ENCODE measurements at regions not wholly inside any gene's neighbourhood (a gene's known extent, or its start where the extent isn't known, plus 50 kb on each side); places are given as distances from the start of the nearest gene placed in this dataset.

- DNase-seq = no peak
- Histone ChIP-seq H3K4me1 (no peaks in the 10 kb centered on the region), H3K9me3 (no peaks in the 10 kb centered on the region), H3K27ac (no peak overlapping the region), H3K27me3 (no peaks in the 10 kb centered on the region), H3K36me3 (no peaks in the 10 kb centered on the region), H3K4me3 (no peak overlapping the region), H3K9ac (ENCODE audit: low read depth in 2 of 2, low read length in 2 of 2) (no peak overlapping the region)
- no peak for TF ChIP-seq CTCF (IDR thresholded peaks at IDR 0.05)
- intact Hi-C loops (cut with DNase I) = no loop called here
Measured at GRCh38 chr13:62333466-62333865, 917.8 kb upstream of the PCDH20 start.

DNA sequence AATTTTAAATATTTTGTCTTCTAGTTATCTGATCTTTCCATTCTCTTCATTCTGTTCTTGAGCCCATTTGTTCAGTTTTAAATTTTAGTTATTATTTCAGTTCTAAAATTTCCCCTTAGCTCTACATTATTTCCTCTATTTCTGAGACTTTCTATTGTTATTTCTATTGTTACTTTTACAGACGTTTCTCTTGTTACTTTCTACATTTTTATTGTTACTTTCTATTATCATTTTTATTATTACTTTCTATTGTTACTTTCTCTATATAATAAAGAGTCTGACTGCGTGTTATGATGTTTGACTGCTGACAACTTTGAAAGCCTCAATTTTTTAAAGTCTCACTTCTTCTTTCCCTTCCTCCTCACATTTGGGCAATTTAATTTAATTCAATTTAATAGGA is 915.7 kb upstream of the PCDH20 start:
- intact Hi-C loops (cut with DNase I) = no loop called here
- Histone ChIP-seq H3K4me3 (no peak overlapping the region), H3K9ac (ENCODE audit: low read depth in 2 of 2, low read length in 2 of 2) (no peak overlapping the region), H3K27ac (no peak overlapping the region), H3K9me3 (no peaks in the 10 kb centered on the region), H3K36me3 (no peaks in the 10 kb centered on the region), H3K4me1 (no peaks in the 10 kb centered on the region), H3K27me3 (no peaks in the 10 kb centered on the region)
- DNase-seq = no peak
- no peak for TF ChIP-seq CTCF (IDR thresholded peaks at IDR 0.05)

DNA sequence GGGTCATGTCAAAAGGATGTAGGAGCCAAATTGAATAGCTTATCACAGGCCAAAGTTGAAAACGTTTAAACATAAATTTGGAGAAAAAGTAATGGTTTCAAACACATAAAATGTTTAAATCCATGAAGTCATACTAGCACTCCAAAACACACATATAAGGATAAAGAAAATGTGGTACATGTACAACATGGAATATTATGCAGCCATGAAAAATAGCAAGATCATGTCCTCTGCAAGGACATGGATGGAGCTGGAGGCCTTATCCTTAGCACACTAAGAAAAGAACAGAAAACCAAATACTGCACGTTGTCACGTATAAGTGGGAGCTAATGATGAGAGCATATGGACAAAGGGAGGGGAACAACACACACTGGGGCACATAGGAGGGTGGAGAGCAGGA is 911.7 kb upstream of the PCDH20 start:
- Histone ChIP-seq H3K9ac (ENCODE audit: low read depth in 2 of 2, low read length in 2 of 2) (no peak overlapping the region), H3K36me3 (no peaks in the 10 kb centered on the region), H3K4me3 (no peak overlapping the region), H3K27me3 (no peaks in the 10 kb centered on the region), H3K4me1 (no peaks in the 10 kb centered on the region), H3K27ac (no peak overlapping the region), H3K9me3 (no peaks in the 10 kb centered on the region)
- no peak for DNase-seq
- intact Hi-C loops (cut with DNase I) = no loop called here
- no peak for TF ChIP-seq CTCF (IDR thresholded peaks at IDR 0.05)

DNA sequence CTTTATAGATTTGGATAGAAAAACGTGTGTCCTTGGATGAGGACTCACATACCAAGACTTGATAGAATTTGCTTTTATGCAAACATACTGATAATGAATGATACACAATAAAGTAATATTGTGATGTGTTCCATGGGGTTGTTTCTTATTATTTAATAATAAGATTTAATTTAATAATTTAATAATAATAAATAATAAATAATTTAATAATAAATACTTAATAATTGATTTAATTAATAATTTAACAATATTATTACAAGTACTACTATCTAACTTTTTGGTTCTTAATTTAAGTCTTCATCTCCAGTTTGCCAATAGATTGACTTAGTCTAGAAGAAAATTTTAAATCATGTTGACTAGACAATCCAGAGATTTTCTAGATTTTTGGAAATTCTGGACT is 909.2 kb upstream of the PCDH20 start:
- intact Hi-C loops (cut with DNase I) = no loop called here
- no peak overlapping the region for H3K9ac ChIP-seq (ENCODE audit: low read depth in 2 of 2, low read length in 2 of 2)
- H3K27ac ChIP-seq = no peak overlapping the region
- no peaks in the 10 kb centered on the region for H3K27me3 ChIP-seq
- H3K4me3 ChIP-seq = no peak overlapping the region
- no peak for DNase-seq
- no peaks in the 10 kb centered on the region for H3K9me3 ChIP-seq
- no peaks in the 10 kb centered on the region for H3K4me1 ChIP-seq
- no peaks in the 10 kb centered on the region for H3K36me3 ChIP-seq
- no peak for TF ChIP-seq CTCF (IDR thresholded peaks at IDR 0.05)

DNA sequence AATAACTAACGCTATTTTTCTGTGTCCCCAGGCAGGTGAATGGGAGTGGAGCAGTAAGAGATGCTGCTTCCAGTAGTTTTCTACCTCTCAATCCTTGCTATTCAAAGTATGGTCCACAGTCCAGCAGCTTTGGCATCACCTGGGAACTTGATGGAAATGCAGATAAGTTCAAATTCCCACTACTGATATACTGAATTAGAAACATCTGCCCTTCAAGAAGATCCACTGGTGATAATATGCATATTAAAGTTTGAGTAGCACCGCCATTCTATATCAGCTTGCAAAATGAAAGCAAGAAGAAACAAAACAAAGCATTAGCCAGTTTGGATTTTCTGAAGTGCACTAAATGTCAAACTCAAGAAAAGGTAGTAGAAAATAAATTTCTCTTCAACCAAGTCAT is 906.2 kb upstream of the PCDH20 start:
- no peak overlapping the region for H3K9ac ChIP-seq (ENCODE audit: low read depth in 2 of 2, low read length in 2 of 2)
- H3K36me3 ChIP-seq = no peaks in the 10 kb centered on the region
- H3K4me3 ChIP-seq = no peak overlapping the region
- no peak for DNase-seq
- no peaks in the 10 kb centered on the region for H3K9me3 ChIP-seq
- H3K27ac ChIP-seq = no peak overlapping the region
- H3K27me3 ChIP-seq = no peaks in the 10 kb centered on the region
- H3K4me1 ChIP-seq = no peaks in the 10 kb centered on the region
- intact Hi-C loops (cut with DNase I) = no loop called here
- no peak for TF ChIP-seq CTCF (IDR thresholded peaks at IDR 0.05)

DNA sequence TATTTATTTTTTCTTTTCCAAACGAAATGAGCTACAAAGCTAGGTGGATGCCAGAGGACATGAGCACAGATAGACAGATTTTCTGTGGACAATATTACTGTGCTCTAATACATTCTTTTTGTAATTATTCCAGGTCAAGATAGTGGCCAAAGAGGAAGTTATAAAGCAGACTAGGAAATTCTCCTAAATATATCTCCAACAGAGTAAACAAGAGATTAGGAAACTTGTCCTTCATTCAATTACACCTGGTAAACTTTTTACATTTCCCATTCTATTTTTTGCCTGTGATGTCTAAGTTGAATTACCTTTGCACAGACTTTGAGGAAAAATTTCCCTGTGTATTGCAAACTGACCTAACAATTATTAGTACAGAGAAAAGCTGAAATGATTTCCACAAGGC is 905.5 kb upstream of the PCDH20 start:
- Histone ChIP-seq H3K27ac (no peak overlapping the region), H3K9ac (ENCODE audit: low read depth in 2 of 2, low read length in 2 of 2) (no peak overlapping the region), H3K4me3 (no peak overlapping the region), H3K27me3 (no peaks in the 10 kb centered on the region), H3K4me1 (no peaks in the 10 kb centered on the region), H3K36me3 (no peaks in the 10 kb centered on the region), H3K9me3 (no peaks in the 10 kb centered on the region)
- no peak for TF ChIP-seq CTCF (IDR thresholded peaks at IDR 0.05)
- intact Hi-C loops (cut with DNase I) = no loop called here
- DNase-seq = no peak

Data from colonic mucosa (tissue), 4 donors.